ENCODE measurements at regions not wholly inside any gene's neighbourhood (a gene's known extent, or its start where the extent isn't known, plus 50 kb on each side); places are given as distances from the start of the nearest gene placed in this dataset.

- H4K20me1 ChIP-seq (ENCODE audit: insufficient read depth, low read length): no peaks in the 10 kb centered on the region
These were observed 103.6 kb downstream of the AREG start for GRCh38 chr4:74548561-74548960.

GRCh38 chr4:74549936-74550335 is 105.0 kb downstream of the AREG start:
- no peak for DNase-seq (ENCODE audit: low spot score)
- in situ Hi-C loops (cut with HindIII; ENCODE audit: extremely low pct_ligation_motif_present, low pct_unique_long_range_greater_than_20kb): loop anchor here (10.0 kb wide), 1 partner anchor 115 kb away; no protein-coding TSS in a partner anchor
- H3K9ac ChIP-seq (ENCODE audit: insufficient read depth, low read depth, low read length): no peak overlapping the region
- no peak overlapping the region for H3K27ac ChIP-seq (ENCODE audit: extremely low read length, insufficient read depth, low read length)
- no peak for ATAC-seq
- H3K4me1 ChIP-seq (ENCODE audit: insufficient read depth, low read length): peaks cover 5% of the 10 kb centered on the region; the same call in 1 of the 2 replicates
- H3K27me3 ChIP-seq (ENCODE audit: control insufficient read depth in 1 of 2, insufficient read depth in 2 of 2, low read length in 2 of 2): no peaks in the 10 kb centered on the region
- H3K36me3 ChIP-seq (replicated peaks in 1 of 2; ENCODE audit: control insufficient read depth in 1 of 2, insufficient read depth in 2 of 2, low read length in 2 of 2): no peaks in the 10 kb centered on the region
- H4K20me1 ChIP-seq (ENCODE audit: insufficient read depth, low read length): no peaks in the 10 kb centered on the region
- H3K9me3 ChIP-seq (ENCODE audit: low read length): no peaks in the 10 kb centered on the region
- no peak overlapping the region for H2AFZ ChIP-seq (ENCODE audit: low read length)
- H3K4me2 ChIP-seq (ENCODE audit: low read depth, low read length): no peak overlapping the region
- TF ChIP-seq KDM1A (CRISPR knock-in tag; IDR thresholded peaks at IDR 0.05): no peak
- peak; percentile 36; the same call in 1 of the 2 replicates for TF ChIP-seq CREB1 (IDR thresholded peaks at IDR 0.05)
- no peak for TF ChIP-seq CREB1 (CRISPR knock-in tag; IDR thresholded peaks at IDR 0.05)
- no peak overlapping the region for H3K4me3 ChIP-seq (replicated peaks in 1 of 3; ENCODE audit: insufficient read depth in 1 of 3, low read depth in 2 of 3, low read length in 3 of 3)
- intact Hi-C loops (cut with micrococcal nuclease; ENCODE audit: unreplicated experiment): no loop called here
- 73% methylated on average over 2 of the region's 2 CpGs for WGBS (ENCODE audit: low lambda C conversion rate)
- no TSS peak for BruUV-seq (replicated peaks)
- ChIA-PET CTCF (ENCODE audit: low intra/inter-chr PET ratio, low total read pairs) (no interaction called here), POLR2A (no interaction called here)
- no peaks in the 10 kb centered on the region for H3K79me2 ChIP-seq (ENCODE audit: insufficient read depth, low read length)
- no peak for FAIRE-seq

More at GRCh38 chr4:74548561-74548960, 103.6 kb downstream of the AREG start:
- TF ChIP-seq SAFB2 (CRISPR knock-in tag; IDR thresholded peaks at IDR 0.05; ENCODE audit: borderline replicate concordance, low read depth) (no peak), ZSCAN30 (CRISPR knock-in tag; IDR thresholded peaks at IDR 0.05) (no peak)
- BruUV-seq (replicated peaks): no TSS peak
- in situ Hi-C loops (cut with HindIII; ENCODE audit: extremely low pct_ligation_motif_present, low pct_unique_long_range_greater_than_20kb) (no loop called here), intact Hi-C loops (cut with micrococcal nuclease; ENCODE audit: unreplicated experiment) (no loop called here)
- Histone ChIP-seq H3K79me2 (ENCODE audit: insufficient read depth, low read length) (no peaks in the 10 kb centered on the region), H3K4me1 (ENCODE audit: insufficient read depth, low read length) (peaks cover 10% of the 10 kb centered on the region; the same call in 1 of the 2 replicates), H3K27me3 (ENCODE audit: control insufficient read depth in 1 of 2, insufficient read depth in 2 of 2, low read length in 2 of 2) (no peaks in the 10 kb centered on the region), H3K4me3 (replicated peaks in 1 of 3; ENCODE audit: insufficient read depth in 1 of 3, low read depth in 2 of 3, low read length in 3 of 3) (no peak overlapping the region), H2AFZ (ENCODE audit: low read length) (no peak overlapping the region), H3K9me3 (ENCODE audit: low read length) (no peaks in the 10 kb centered on the region), H3K27ac (ENCODE audit: extremely low read length, insufficient read depth, low read length) (no peak overlapping the region), H3K4me2 (ENCODE audit: low read depth, low read length) (no peak overlapping the region), H3K9ac (ENCODE audit: insufficient read depth, low read depth, low read length) (no peak overlapping the region), H3K36me3 (replicated peaks in 1 of 2; ENCODE audit: control insufficient read depth in 1 of 2, insufficient read depth in 2 of 2, low read length in 2 of 2) (no peaks in the 10 kb centered on the region)
- ATAC-seq (no peak), FAIRE-seq (no peak), DNase-seq (ENCODE audit: low spot score) (no peak)
- 74% methylated on average over 2 of the region's 2 CpGs for WGBS (ENCODE audit: low lambda C conversion rate)
- ChIA-PET CTCF (ENCODE audit: low intra/inter-chr PET ratio, low total read pairs) (no interaction called here), POLR2A (no interaction called here)
